Heart left ventricle (tissue), 13 donors: ENCODE measurements at regions not wholly inside any gene's neighbourhood (a gene's known extent, or its start where the extent isn't known, plus 50 kb on each side); places are given as distances from the start of the nearest gene placed in this dataset.

Experiments
- POLR2A ChIP-seq, 2 donors: fragments of 450-650 bp; IDR thresholded peaks; one replicate each; pipeline ENCODE4 v1.6.1; 2017; ENCODE audit warnings: antibody characterized with exemption in 2 of 2, mild to moderate bottlenecking in 2 of 2, moderate library complexity in 2 of 2
- TF ChIP-seq, protein P1 (sequence below), 12 donors: fragments of 200-600 bp; sonication (generic) in 4 of 12; IDR thresholded peaks; one replicate each; pipeline versions ENCODE4 v1.5.0 to v1.8.0; 2018 to 2022; ENCODE audit warnings: antibody characterized with exemption in 12 of 12, mild to moderate bottlenecking in 5 of 12
- donor health status: ischemic (EF 13 %, LVEDD 7.1; RV severe dilation, severe dysfunction).
- donor health status: DM: no; HTN: yes; CAD: no.
- donor health status: DM: no; HTN: no; CAD: no.
- donor health status: ischemic (EF 25% LVEDD 6.9; RV normal size, moderate dysfunction).
- donor health status: ischemic (EF 25% LVEDD 5.7; RV mildly dilated, moderate dysfunction).
- donor health status: ischemic (EF 35%, LVEDD 5.7; RV mildly dilated, moderate dysfunction).
- donor health status: nonischemic (EF 11% LVEDD 7.7; RV severe dilation, severe dysfunction).
- donor health status: DM: yes; HTN: yes; CAD: no.
- donor health status: PGD.
- donor health status: ischemic (EF 29% LVEDD 5.4; RV normal size, mild dysfunction).
- donor health status: nonischemic (EF 23%, LVEDD 6.1; RV moderate dilation, normal function).

GRCh38 chr10:9452056-9452455 lies 1397.6 kb downstream of the GATA3 start:
- TF ChIP-seq POLR2A (IDR thresholded peaks at IDR 0.05), result no peak
- TF ChIP-seq, protein P1, sequence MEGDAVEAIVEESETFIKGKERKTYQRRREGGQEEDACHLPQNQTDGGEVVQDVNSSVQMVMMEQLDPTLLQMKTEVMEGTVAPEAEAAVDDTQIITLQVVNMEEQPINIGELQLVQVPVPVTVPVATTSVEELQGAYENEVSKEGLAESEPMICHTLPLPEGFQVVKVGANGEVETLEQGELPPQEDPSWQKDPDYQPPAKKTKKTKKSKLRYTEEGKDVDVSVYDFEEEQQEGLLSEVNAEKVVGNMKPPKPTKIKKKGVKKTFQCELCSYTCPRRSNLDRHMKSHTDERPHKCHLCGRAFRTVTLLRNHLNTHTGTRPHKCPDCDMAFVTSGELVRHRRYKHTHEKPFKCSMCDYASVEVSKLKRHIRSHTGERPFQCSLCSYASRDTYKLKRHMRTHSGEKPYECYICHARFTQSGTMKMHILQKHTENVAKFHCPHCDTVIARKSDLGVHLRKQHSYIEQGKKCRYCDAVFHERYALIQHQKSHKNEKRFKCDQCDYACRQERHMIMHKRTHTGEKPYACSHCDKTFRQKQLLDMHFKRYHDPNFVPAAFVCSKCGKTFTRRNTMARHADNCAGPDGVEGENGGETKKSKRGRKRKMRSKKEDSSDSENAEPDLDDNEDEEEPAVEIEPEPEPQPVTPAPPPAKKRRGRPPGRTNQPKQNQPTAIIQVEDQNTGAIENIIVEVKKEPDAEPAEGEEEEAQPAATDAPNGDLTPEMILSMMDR (IDR thresholded peaks at IDR 0.05), result no peak
